H9 (cell line): ENCODE measurements at regions not wholly inside any gene's neighbourhood (a gene's known extent, or its start where the extent isn't known, plus 50 kb on each side); places are given as distances from the start of the nearest gene placed in this dataset.

ENCODE experiments used
- DNase-seq: peaks from one replicate; pipeline ENCODE4 v3.0.0-alpha.2; 2017
- H2AFZ ChIP-seq: one replicate; pipeline ENCODE4 v1.6.1; 2013; ENCODE audit warnings: mild to moderate bottlenecking, low read length, control low read depth, moderate library complexity
- H2AK5ac ChIP-seq: 2 replicates; pipeline ENCODE4 v1.6.1; 2013; ENCODE audit warnings: low read length, control low read depth, mixed read lengths; ENCODE audit not compliant: insufficient read length
- H2BK120ac ChIP-seq: one replicate; pipeline ENCODE4 v1.6.1; 2013; ENCODE audit warnings: low read depth, mild to moderate bottlenecking, low read length, control low read depth, inconsistent platforms; ENCODE audit not compliant: poor library complexity, severe bottlenecking
- H2BK12ac ChIP-seq: 2 replicates; pipeline ENCODE4 v1.6.1; 2013; ENCODE audit warnings: low read length, control low read depth, mixed read lengths, low read depth; ENCODE audit not compliant: insufficient read length
- H2BK15ac ChIP-seq: 2 replicates; pipeline ENCODE4 v1.6.1; 2013; ENCODE audit warnings: low read depth, low read length, control low read depth
- H2BK20ac ChIP-seq: one replicate; pipeline ENCODE4 v1.6.1; 2013; ENCODE audit warnings: low read depth, mild to moderate bottlenecking, low read length, control low read depth, inconsistent platforms; ENCODE audit not compliant: poor library complexity, severe bottlenecking
- H2BK5ac ChIP-seq: 2 replicates; pipeline ENCODE4 v1.6.1; 2013; ENCODE audit warnings: low read length, control low read depth, mixed read lengths; ENCODE audit not compliant: insufficient read length
- H3K14ac ChIP-seq: 2 replicates; pipeline ENCODE4 v1.6.1; 2013; ENCODE audit warnings: low read length, control low read depth; ENCODE audit not compliant: insufficient read depth
- H3K18ac ChIP-seq: 2 replicates; pipeline ENCODE4 v1.6.1; 2013; ENCODE audit warnings: low read depth, mild to moderate bottlenecking, mixed read lengths, low read length, control low read depth; ENCODE audit not compliant: insufficient read length
- H3K23ac ChIP-seq: 2 replicates; pipeline ENCODE4 v1.6.1; 2013; ENCODE audit warnings: low read length, control low read depth, mixed read lengths, low read depth; ENCODE audit not compliant: insufficient read length
- H3K23me2 ChIP-seq: 2 replicates; pipeline ENCODE4 v1.6.1; 2013; ENCODE audit warnings: low read depth, mild to moderate bottlenecking, mixed read lengths, low read length, control low read depth; ENCODE audit not compliant: insufficient read length, poor library complexity, severe bottlenecking
- H3K27ac ChIP-seq: 2 replicates; pipeline ENCODE4 v1.5.1; 2013; ENCODE audit warnings: low read length, control low read depth, mixed read lengths, low read depth; ENCODE audit not compliant: insufficient read length
- H3K27me3 ChIP-seq: 2 replicates; pipeline ENCODE4 v1.6.1; 2013; ENCODE audit warnings: low read length, control low read depth, inconsistent platforms; ENCODE audit not compliant: insufficient read depth
- H3K4ac ChIP-seq: 2 replicates; pipeline ENCODE4 v1.6.1; 2013; ENCODE audit warnings: low read depth, mild to moderate bottlenecking, control low read depth, inconsistent platforms, low read length, moderate library complexity
- H3K4me1 ChIP-seq: 2 replicates; pipeline ENCODE4 v1.6.1; 2013; ENCODE audit warnings: low read length, control low read depth, inconsistent platforms; ENCODE audit not compliant: insufficient read depth
- H3K4me2 ChIP-seq: 2 replicates; pipeline ENCODE4 v1.6.1; 2013; ENCODE audit warnings: low read length, control low read depth, mixed read lengths; ENCODE audit not compliant: insufficient read length, insufficient read depth
- H3K56ac ChIP-seq: 2 replicates; pipeline ENCODE4 v1.6.1; 2013; ENCODE audit warnings: low read depth, mild to moderate bottlenecking, mixed read lengths, low read length, control low read depth; ENCODE audit not compliant: insufficient read length
- H3K79me1 ChIP-seq: 2 replicates; pipeline ENCODE4 v1.6.1; 2013; ENCODE audit warnings: low read depth, mild to moderate bottlenecking, moderate library complexity, low read length, control low read depth, inconsistent platforms; ENCODE audit not compliant: insufficient read depth, poor library complexity, severe bottlenecking
- H3K79me2 ChIP-seq: 2 replicates; pipeline ENCODE4 v1.6.1; 2013; ENCODE audit warnings: low read length, control low read depth, inconsistent platforms; ENCODE audit not compliant: insufficient read depth
- H3K9ac ChIP-seq: 2 replicates; pipeline ENCODE4 v1.6.1; 2013; ENCODE audit warnings: low read length, control low read depth, mixed read lengths; ENCODE audit not compliant: insufficient read length; ENCODE audit errors: extremely low read depth
- H3K9me3 ChIP-seq: one replicate; pipeline ENCODE4 v1.6.1; 2013; ENCODE audit warnings: low read depth, low read length, inconsistent platforms; ENCODE audit not compliant: control insufficient read depth
- H3T11ph ChIP-seq: one replicate; pipeline ENCODE4 v1.6.1; 2013; ENCODE audit warnings: mild to moderate bottlenecking, low read length, control low read depth, inconsistent platforms
- H4K20me1 ChIP-seq: one replicate; pipeline ENCODE4 v1.6.1; 2013; ENCODE audit not compliant: control insufficient read depth, insufficient read length, insufficient read depth
- H4K5ac ChIP-seq: 2 replicates; pipeline ENCODE4 v1.6.1; 2013; ENCODE audit warnings: low read depth, mild to moderate bottlenecking, mixed read lengths, low read length, control low read depth; ENCODE audit not compliant: insufficient read length
- H4K8ac ChIP-seq: replicated peaks from 2 replicates; pipeline ENCODE4 v1.6.1; 2013; ENCODE audit warnings: low read length, control low read depth, mixed read lengths, low read depth; ENCODE audit not compliant: insufficient read length
- H4K91ac ChIP-seq: 2 replicates; pipeline ENCODE4 v1.6.1; 2013; ENCODE audit warnings: low read depth, mild to moderate bottlenecking, moderate library complexity, mixed read lengths, low read length, control low read depth; ENCODE audit not compliant: insufficient read length
- H3K27ac Mint-ChIP-seq, 3 experiments: 2 replicates in 2 of 3; 3 replicates in 1 of 3; pipeline ENCODE4 v1.8.0; 2020 to 2021; ENCODE audit warnings: mixed read lengths in 3 of 3, mild to moderate bottlenecking in 1 of 3, moderate library complexity in 1 of 3
- H3K27me3 Mint-ChIP-seq: 2 replicates; pipeline ENCODE4 v1.8.0; 2021; ENCODE audit warnings: low read depth, mild to moderate bottlenecking, moderate library complexity, mixed read lengths
- H3K36me3 Mint-ChIP-seq, 3 experiments: 2 replicates in 2 of 3; 3 replicates in 1 of 3; pipeline ENCODE4 v1.8.0; 2020 to 2021; ENCODE audit warnings: low read depth in 3 of 3, mixed read lengths in 3 of 3; ENCODE audit not compliant: insufficient read depth in 1 of 3
- H3K4me1 Mint-ChIP-seq, 2 experiments: 2 replicates each; pipeline ENCODE4 v1.8.0; 2020; ENCODE audit warnings: mixed read lengths in 2 of 2
- H3K4me3 Mint-ChIP-seq, 2 experiments: 2 replicates in 1 of 2; 3 replicates in 1 of 2; pipeline ENCODE4 v1.8.0; 2020 to 2021; ENCODE audit warnings: mild to moderate bottlenecking in 2 of 2, mixed read lengths in 2 of 2, moderate library complexity in 1 of 2
- H3K9me3 Mint-ChIP-seq, 2 experiments: 2 replicates in 1 of 2; 3 replicates in 1 of 2; pipeline ENCODE4 v1.8.0; 2020; ENCODE audit warnings: mild to moderate bottlenecking in 2 of 2, mixed read lengths in 2 of 2, moderate library complexity in 1 of 2
- WGBS: extraction: QIAGEN DNeasy Blood & Tissue Kit; methylation state at CpG from one replicate; pipeline ENCODE4 v1.1.7; 2013; ENCODE audit warnings: missing lambda C conversion rate, low lambda C conversion rate, mixed read lengths; ENCODE audit not compliant: insufficient read length; ENCODE audit errors: extremely low coverage; 5-methylcytosine and 5-hydroxymethylcytosine counted together
- TF ChIP-seq, protein P1 (sequence below): fragments of 200-600 bp; sonication (generic); conservative IDR thresholded peaks from 3 replicates; pipeline ENCODE4 v1.8.0; 2021; ENCODE audit warnings: antibody characterized with exemption, mild to moderate bottlenecking

DNA sequence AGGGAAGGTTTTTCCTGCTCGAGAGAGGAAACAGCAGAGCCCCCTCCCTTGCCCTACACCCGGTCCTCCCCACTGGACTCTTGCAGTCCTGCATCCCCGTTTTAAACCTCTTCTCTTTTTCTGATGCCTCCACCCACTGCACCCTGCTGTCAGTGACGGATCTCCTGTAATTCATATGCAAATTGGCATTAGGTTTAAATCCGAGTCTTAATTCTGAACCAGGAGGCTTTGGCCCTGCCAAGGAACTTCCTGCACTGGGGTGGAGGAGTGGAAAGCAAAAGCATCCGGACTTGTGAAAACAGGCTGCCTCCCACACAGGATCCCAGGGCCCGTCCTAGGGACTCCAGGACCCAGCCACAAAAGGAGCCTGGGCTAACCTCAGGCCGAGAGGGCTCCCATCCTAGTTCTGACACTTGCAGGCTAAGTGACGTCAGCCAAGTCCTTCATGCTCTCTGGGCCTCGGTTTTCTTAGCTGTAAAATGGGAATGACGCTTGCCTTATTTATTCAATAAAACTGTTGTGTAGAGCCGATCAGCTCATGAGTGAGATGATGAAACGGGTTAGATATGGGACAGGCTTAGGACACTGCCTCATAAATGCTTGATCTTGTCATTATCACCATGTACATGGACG, 613.3 kb downstream of the AJAP1 start:
- Histone ChIP-seq H3K14ac (no peak overlapping the region), H4K20me1 (no peaks in the 10 kb centered on the region), H3K79me2 (no peaks in the 10 kb centered on the region), H3T11ph (no peak overlapping the region), H2BK12ac (no peak overlapping the region), H2BK5ac (no peak overlapping the region), H2AFZ (no peak overlapping the region), H3K79me1 (no peaks in the 10 kb centered on the region), H2BK120ac (no peak overlapping the region), H3K56ac (no peak overlapping the region), H2BK20ac (no peak overlapping the region), H4K5ac (no peak overlapping the region), H3K18ac (no peak overlapping the region), H3K23me2 (no peaks in the 10 kb centered on the region), H3K4ac (no peak overlapping the region), H3K4me2 (peak overlapping the region; percentile 11), H3K27ac (no peak overlapping the region), H4K8ac (no peak overlapping the region), H3K23ac (no peak overlapping the region), H3K4me1 (peaks cover 8% of the 10 kb centered on the region; the same call in 1 of the 2 replicates), H3K27me3 (no peaks in the 10 kb centered on the region), H3K9me3 (peaks cover 7% of the 10 kb centered on the region), H2BK15ac (no peak overlapping the region), H3K9ac (no peak overlapping the region), H2AK5ac (no peak overlapping the region), H4K91ac (no peak overlapping the region)
- H3K27ac Mint-ChIP-seq, result peak overlapping the region; percentile 24 to 88 (median 57); a peak in 4 of 7 replicates
- H3K4me1 Mint-ChIP-seq, result peaks cover 28 to 31% of the 10 kb centered on the region in 2 experiments
- peaks cover 85% of the 10 kb centered on the region for H3K27me3 Mint-ChIP-seq
- H3K36me3 Mint-ChIP-seq, result peaks cover 3 to 22% (median 10%) of the 10 kb centered on the region in 3 experiments; a peak in 6 of 7 replicates
- H3K4me3 Mint-ChIP-seq, result peak overlapping the region in 1 of 2 experiments; percentile 43; a peak in 1 of 5 replicates
- peak; percentile 47 for DNase-seq
- H3K9me3 Mint-ChIP-seq, result peaks cover 22 to 31% of the 10 kb centered on the region in 2 experiments
- TF ChIP-seq, protein P1, sequence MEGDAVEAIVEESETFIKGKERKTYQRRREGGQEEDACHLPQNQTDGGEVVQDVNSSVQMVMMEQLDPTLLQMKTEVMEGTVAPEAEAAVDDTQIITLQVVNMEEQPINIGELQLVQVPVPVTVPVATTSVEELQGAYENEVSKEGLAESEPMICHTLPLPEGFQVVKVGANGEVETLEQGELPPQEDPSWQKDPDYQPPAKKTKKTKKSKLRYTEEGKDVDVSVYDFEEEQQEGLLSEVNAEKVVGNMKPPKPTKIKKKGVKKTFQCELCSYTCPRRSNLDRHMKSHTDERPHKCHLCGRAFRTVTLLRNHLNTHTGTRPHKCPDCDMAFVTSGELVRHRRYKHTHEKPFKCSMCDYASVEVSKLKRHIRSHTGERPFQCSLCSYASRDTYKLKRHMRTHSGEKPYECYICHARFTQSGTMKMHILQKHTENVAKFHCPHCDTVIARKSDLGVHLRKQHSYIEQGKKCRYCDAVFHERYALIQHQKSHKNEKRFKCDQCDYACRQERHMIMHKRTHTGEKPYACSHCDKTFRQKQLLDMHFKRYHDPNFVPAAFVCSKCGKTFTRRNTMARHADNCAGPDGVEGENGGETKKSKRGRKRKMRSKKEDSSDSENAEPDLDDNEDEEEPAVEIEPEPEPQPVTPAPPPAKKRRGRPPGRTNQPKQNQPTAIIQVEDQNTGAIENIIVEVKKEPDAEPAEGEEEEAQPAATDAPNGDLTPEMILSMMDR, result no peak
- WGBS, result no CpG with 5 or more reads among the region's 14 CpGs
